Activated CD4-positive, alpha-beta T cell treated with anti-CD3 and anti-CD28 coated beads for 36 hours (primary cell): ENCODE measurements at regions not wholly inside any gene's neighbourhood (a gene's known extent, or its start where the extent isn't known, plus 50 kb on each side); places are given as distances from the start of the nearest gene placed in this dataset.
A peak's percentile ranks its signal among the peaks of the same experiment; 100 is the strongest.

ENCODE experiments used
- ATAC-seq: fragments of 200-7000 bp; cut with Tn5 transposase; one replicate; pipeline ENCODE4 v1.10.0; 2021; ENCODE audit warnings: mild to moderate bottlenecking, moderate library complexity
- CTCF ChIA-PET: fragments of 350-600 bp; sonication (Branson Sonifier 250); formaldehyde crosslinking; loops from one replicate; lab custom pipeline; 2021; ENCODE audit warnings: antibody characterized with exemption; lab: Charles Lee
- POLR2A ChIA-PET: fragments of 350-600 bp; sonication (Branson Sonifier 250); formaldehyde crosslinking; loops from one replicate; lab custom pipeline; 2021; ENCODE audit warnings: antibody characterized with exemption, inconsistent platforms; lab: Charles Lee
- DNase-seq: peaks from one replicate; pipeline ENCODE4 v3.0.0-alpha.2; 2020
- H3K27ac Mint-ChIP-seq: one replicate; pipeline ENCODE4 v1.8.0; 2021; ENCODE audit warnings: mixed read lengths
- H3K27me3 Mint-ChIP-seq: one replicate; pipeline ENCODE4 v1.8.0; 2021; ENCODE audit warnings: mixed read lengths
- H3K36me3 Mint-ChIP-seq: one replicate; pipeline ENCODE4 v1.8.0; 2021; ENCODE audit warnings: low read depth, mixed read lengths
- H3K4me1 Mint-ChIP-seq: one replicate; pipeline ENCODE4 v1.8.0; 2021; ENCODE audit warnings: mixed read lengths
- H3K4me3 Mint-ChIP-seq: one replicate; pipeline ENCODE4 v1.8.0; 2021; ENCODE audit warnings: mild to moderate bottlenecking, moderate library complexity, mixed read lengths
- H3K9me3 Mint-ChIP-seq: one replicate; pipeline ENCODE4 v1.8.0; 2021; ENCODE audit warnings: low read depth, mixed read lengths
- intact Hi-C, 2 experiments: fragments of 100-400 bp; cut with DNase I in 1 of 2; cut with micrococcal nuclease in 1 of 2; formaldehyde crosslinking; loops; one replicate each; pipeline versions ENCODE4 v1.14.2 to v1.15.1; 2022 to 2024; cut with DNase I, micrococcal nuclease

GRCh38 chr5:34524123-34524522, 132.0 kb upstream of the RAI14 start:
- H3K9me3 Mint-ChIP-seq = no peaks in the 10 kb centered on the region
- H3K4me1 Mint-ChIP-seq = peaks cover 3% of the 10 kb centered on the region
- POLR2A ChIA-PET = no interaction called here
- CTCF ChIA-PET = interaction anchor here (0.8 to 3.2 kb wide), 22 partner anchors 10 to 479 kb away, joined by 3 to 55 read pairs (median 6); partner anchors contain the start of genes BRIX1 and RAD1
- no peak overlapping the region for H3K4me3 Mint-ChIP-seq
- intact Hi-C loops = loop anchor here in 1 of 2 experiments (5.0 kb wide), 1 partner anchor 37 kb away; no protein-coding TSS in a partner anchor
- no peaks in the 10 kb centered on the region for H3K36me3 Mint-ChIP-seq
- ATAC-seq = peak; percentile 47
- H3K27me3 Mint-ChIP-seq = peaks cover 8% of the 10 kb centered on the region
- H3K27ac Mint-ChIP-seq = no peak overlapping the region
- DNase-seq = no peak

- POLR2A ChIA-PET = no interaction called here
- no peak for DNase-seq
- CTCF ChIA-PET = interaction anchor here (1.1 kb wide), 1 partner anchor 372 kb away, joined by 3 read pairs; no protein-coding TSS in a partner anchor
- no peak for ATAC-seq
- Mint-ChIP-seq H3K9me3 (no peaks in the 10 kb centered on the region), H3K4me1 (peaks cover 3% of the 10 kb centered on the region), H3K27ac (no peak overlapping the region), H3K4me3 (no peak overlapping the region), H3K36me3 (no peaks in the 10 kb centered on the region), H3K27me3 (peaks cover 2% of the 10 kb centered on the region)
- intact Hi-C loops = no loop called here
Observed at GRCh38 chr5:34525761-34526160, 130.4 kb upstream of the RAI14 start.

- Mint-ChIP-seq H3K27ac (no peak overlapping the region), H3K27me3 (no peaks in the 10 kb centered on the region), H3K36me3 (no peaks in the 10 kb centered on the region), H3K9me3 (no peaks in the 10 kb centered on the region), H3K4me3 (no peak overlapping the region), H3K4me1 (peaks cover 3% of the 10 kb centered on the region)
- intact Hi-C loops = no loop called here
- ATAC-seq (no peak), DNase-seq (no peak)
- ChIA-PET POLR2A (no interaction called here), CTCF (interaction anchor here (0.6 to 1.3 kb wide), 3 partner anchors 10 to 371 kb away, joined by 3 to 7 read pairs (median 3); no protein-coding TSS in a partner anchor)
Observed at GRCh38 chr5:34526682-34527305, 129.3 kb upstream of the RAI14 start.

- intact Hi-C loops = no loop called here
- ChIA-PET POLR2A (no interaction called here), CTCF (interaction anchor here (1.2 kb wide), 1 partner anchor 44 kb away, joined by 3 read pairs; no protein-coding TSS in a partner anchor)
- ATAC-seq (no peak), DNase-seq (no peak)
- Mint-ChIP-seq H3K36me3 (no peaks in the 10 kb centered on the region), H3K4me3 (no peak overlapping the region), H3K9me3 (no peaks in the 10 kb centered on the region), H3K27ac (no peak overlapping the region), H3K4me1 (peaks cover 14% of the 10 kb centered on the region), H3K27me3 (no peaks in the 10 kb centered on the region)
Observed at GRCh38 chr5:34529581-34530331, 126.4 kb upstream of the RAI14 start.

GRCh38 chr5:34530637-34531036, 125.5 kb upstream of the RAI14 start:
- Mint-ChIP-seq H3K27me3 (no peaks in the 10 kb centered on the region), H3K27ac (no peak overlapping the region), H3K4me3 (no peak overlapping the region), H3K36me3 (no peaks in the 10 kb centered on the region), H3K9me3 (no peaks in the 10 kb centered on the region), H3K4me1 (peaks cover 20% of the 10 kb centered on the region)
- DNase-seq (no peak), ATAC-seq (no peak)
- CTCF ChIA-PET = interaction anchor here (1.6 kb wide), 1 partner anchor 44 kb away, joined by 3 read pairs; no protein-coding TSS in a partner anchor
- intact Hi-C loops = no loop called here
- POLR2A ChIA-PET = no interaction called here

GRCh38 chr5:34531751-34532360, 124.3 kb upstream of the RAI14 start:
- intact Hi-C loops = no loop called here
- no peaks in the 10 kb centered on the region for H3K27me3 Mint-ChIP-seq
- ChIA-PET CTCF (interaction anchor here (1.4 to 1.6 kb wide), 2 partner anchors 45 to 366 kb away, joined by 3 to 5 read pairs; no protein-coding TSS in a partner anchor), POLR2A (no interaction called here)
- no peak for DNase-seq
- no peaks in the 10 kb centered on the region for H3K9me3 Mint-ChIP-seq
- peaks cover 32% of the 10 kb centered on the region for H3K4me1 Mint-ChIP-seq
- H3K4me3 Mint-ChIP-seq = no peak overlapping the region
- H3K36me3 Mint-ChIP-seq = no peaks in the 10 kb centered on the region
- no peak for ATAC-seq
- no peak overlapping the region for H3K27ac Mint-ChIP-seq

GRCh38 chr5:34533582-34534522, 122.3 kb upstream of the RAI14 start:
- no peaks in the 10 kb centered on the region for H3K36me3 Mint-ChIP-seq
- DNase-seq = peak; percentile 56
- peaks cover 41% of the 10 kb centered on the region for H3K4me1 Mint-ChIP-seq
- peak; percentile 77 for ATAC-seq
- peak overlapping the region; percentile 76 for H3K27ac Mint-ChIP-seq
- H3K4me3 Mint-ChIP-seq = no peak overlapping the region
- peaks cover 5% of the 10 kb centered on the region for H3K27me3 Mint-ChIP-seq
- POLR2A ChIA-PET = interaction anchor here (0.5 kb wide), 1 partner anchor 326 kb away, joined by 3 read pairs; no protein-coding TSS in a partner anchor
- CTCF ChIA-PET = interaction anchor here (0.8 to 1.6 kb wide), 6 partner anchors 10 to 364 kb away, joined by 3 to 14 read pairs (median 3); partner anchors contain the start of gene RAI14
- H3K9me3 Mint-ChIP-seq = no peaks in the 10 kb centered on the region
- intact Hi-C loops = loop anchor here in 1 of 2 experiments (2.0 kb wide), 1 partner anchor 35 kb away; no protein-coding TSS in a partner anchor

GRCh38 chr5:34534523-34535103, 121.5 kb upstream of the RAI14 start:
- ATAC-seq = no peak
- Mint-ChIP-seq H3K36me3 (no peaks in the 10 kb centered on the region), H3K27me3 (peaks cover 11% of the 10 kb centered on the region), H3K4me3 (no peak overlapping the region), H3K9me3 (no peaks in the 10 kb centered on the region), H3K4me1 (peaks cover 41% of the 10 kb centered on the region), H3K27ac (peak overlapping the region; percentile 18)
- intact Hi-C loops = loop anchor here in 1 of 2 experiments (2.0 kb wide), 1 partner anchor 36 kb away; no protein-coding TSS in a partner anchor
- ChIA-PET POLR2A (no interaction called here), CTCF (interaction anchor here (0.8 to 1.6 kb wide), 4 partner anchors 11 to 305 kb away, joined by 3 to 14 read pairs (median 3); partner anchors contain the start of gene RAI14)
- DNase-seq = no peak

GRCh38 chr5:34535433-34535832, 120.7 kb upstream of the RAI14 start:
- intact Hi-C loops = loop anchor here in 1 of 2 experiments (2.0 kb wide), 1 partner anchor 37 kb away; no protein-coding TSS in a partner anchor
- H3K27ac Mint-ChIP-seq = no peak overlapping the region
- peaks cover 18% of the 10 kb centered on the region for H3K27me3 Mint-ChIP-seq
- no peaks in the 10 kb centered on the region for H3K36me3 Mint-ChIP-seq
- H3K4me1 Mint-ChIP-seq = peaks cover 41% of the 10 kb centered on the region
- H3K4me3 Mint-ChIP-seq = no peak overlapping the region
- POLR2A ChIA-PET = no interaction called here
- H3K9me3 Mint-ChIP-seq = no peaks in the 10 kb centered on the region
- DNase-seq (no peak), ATAC-seq (no peak)
- CTCF ChIA-PET = no interaction called here
